NCI-H82 treated with DMSO at 0.1 percent for 48 hours (cell line): ENCODE measurements at regions not wholly inside any gene's neighbourhood (a gene's known extent, or its start where the extent isn't known, plus 50 kb on each side); places are given as distances from the start of the nearest gene placed in this dataset.
"Not testable (repeated sequence)": the region's sequence is repeated elsewhere in the genome, so short reads cannot be mapped to it uniquely, and the experiment has no call there.

Experiments used
- DNase-seq: peaks from one replicate; lab custom pipeline; 2025; ENCODE audit not compliant: unreplicated experiment; lab: John Stamatoyannopoulos, UW

DNA sequence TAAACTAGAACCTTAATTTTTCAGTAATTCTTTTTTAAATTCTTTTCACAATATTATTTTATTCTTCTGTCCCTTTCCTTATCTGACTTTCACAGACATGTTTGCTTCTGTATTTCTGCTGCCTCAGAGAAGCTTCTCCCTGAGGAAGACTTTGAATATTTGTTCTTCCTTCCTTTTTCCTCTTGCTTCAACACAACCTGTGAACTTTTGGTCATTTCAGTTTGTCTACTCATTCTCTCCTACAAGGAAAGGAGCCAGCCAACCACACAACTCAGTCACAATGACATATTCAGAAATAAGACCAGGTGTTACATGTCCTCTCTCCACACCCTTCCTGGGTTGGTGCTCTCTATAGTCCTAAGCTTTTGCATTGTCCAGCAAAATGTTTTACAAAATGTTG is 310.4 kb downstream of the TFAP2B start:
- no peak for DNase-seq

DNA sequence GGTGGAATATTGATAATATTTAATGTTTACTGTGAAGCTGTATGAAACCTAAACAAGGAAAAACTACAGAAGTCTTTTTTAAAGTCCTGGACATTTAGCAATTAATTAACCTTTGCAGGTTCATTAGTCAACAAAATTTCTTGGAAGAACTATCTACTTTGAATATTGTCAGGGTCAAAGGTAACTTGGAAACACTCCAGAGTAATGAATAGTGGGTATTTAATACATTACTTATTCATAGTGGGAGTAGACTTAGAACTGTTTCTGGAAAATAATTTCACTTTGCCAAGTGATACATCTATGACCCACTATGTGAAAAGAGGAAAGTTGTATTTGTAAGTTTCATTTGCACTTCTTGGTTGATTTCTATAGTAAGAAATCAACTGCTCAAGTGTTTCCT is 319.1 kb downstream of the TFAP2B start:
- no peak for DNase-seq

DNA sequence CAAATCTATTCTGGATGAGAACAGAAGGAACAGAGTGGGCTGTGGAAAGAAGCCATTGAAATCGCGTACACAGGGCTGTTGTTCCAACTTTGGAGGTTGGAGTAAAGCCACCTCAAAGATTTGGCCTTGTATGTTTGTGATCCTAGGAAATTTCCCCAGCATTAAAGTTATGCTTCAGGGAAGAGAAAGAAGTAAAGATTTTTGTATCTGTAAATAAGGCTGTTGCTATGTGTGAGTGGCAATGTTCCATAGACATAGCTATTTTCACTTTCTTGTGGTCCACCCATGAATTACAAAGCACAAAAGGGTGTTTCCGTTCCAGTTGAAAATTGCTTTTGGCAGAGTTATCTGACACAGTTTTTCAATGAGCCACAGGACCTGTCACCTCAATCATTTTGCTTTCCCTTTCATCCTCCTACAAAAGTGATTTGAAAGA is 321.3 kb downstream of the TFAP2B start:
- no peak for DNase-seq

DNA sequence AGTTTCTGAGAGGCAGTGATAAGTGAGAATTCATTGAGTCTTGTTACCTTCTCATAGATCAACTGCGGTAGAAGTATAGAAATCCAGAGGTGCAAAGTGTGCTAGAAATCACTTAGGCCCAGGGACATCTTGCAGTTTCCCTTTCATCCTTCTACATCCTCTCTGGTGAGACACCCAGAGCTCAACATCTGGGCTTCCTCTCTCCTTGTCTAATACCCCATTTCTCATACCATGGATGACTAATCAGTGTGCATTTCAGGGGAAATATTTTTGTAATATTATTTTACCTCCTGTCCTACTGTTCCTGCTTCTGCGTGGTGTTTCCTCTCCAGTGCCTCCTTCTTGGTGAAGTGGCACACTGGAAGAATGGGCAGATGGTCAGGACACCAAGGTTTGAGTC is 322.4 kb downstream of the TFAP2B start:
- DNase-seq = no peak

DNA sequence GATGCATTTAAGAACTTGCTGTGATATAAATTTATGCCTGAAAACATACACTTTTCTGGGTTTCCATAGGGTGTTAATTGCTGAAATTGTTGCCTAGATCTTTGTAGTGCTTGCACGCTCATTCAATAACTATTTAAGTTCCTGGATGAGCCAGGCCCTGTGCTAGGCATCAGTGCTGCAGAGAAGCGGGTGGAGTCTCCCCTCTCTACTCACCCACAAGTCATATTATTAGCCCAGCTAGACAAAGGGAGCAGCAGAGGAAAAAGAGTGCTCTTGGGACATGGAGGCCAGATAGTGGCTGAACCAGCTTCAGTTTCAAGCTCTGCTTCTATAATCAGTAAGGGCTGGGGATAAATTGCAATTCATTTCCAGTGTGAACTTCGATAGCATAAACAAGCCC is 329.1 kb downstream of the TFAP2B start:
- no peak for DNase-seq

DNA sequence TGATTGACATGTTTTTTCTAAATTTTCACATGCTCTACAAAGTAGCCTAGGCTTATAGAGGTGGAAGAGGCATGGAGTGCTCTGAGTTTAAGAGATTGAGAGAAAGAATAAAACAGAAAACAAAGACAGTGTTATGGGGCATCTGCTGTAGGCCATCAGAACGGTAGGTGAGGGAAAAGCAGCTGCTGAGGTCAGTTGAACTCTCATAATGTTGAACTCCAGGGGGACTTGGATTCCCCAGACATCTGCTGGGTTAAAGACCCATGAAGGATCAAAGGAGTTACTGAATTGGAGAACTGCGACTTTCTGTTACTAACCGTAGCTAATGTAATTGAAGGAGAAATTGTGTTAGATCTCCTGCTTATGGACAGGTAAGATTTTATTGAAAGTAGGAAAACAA is 333.9 kb downstream of the TFAP2B start:
- peak; percentile 36 for DNase-seq

DNA sequence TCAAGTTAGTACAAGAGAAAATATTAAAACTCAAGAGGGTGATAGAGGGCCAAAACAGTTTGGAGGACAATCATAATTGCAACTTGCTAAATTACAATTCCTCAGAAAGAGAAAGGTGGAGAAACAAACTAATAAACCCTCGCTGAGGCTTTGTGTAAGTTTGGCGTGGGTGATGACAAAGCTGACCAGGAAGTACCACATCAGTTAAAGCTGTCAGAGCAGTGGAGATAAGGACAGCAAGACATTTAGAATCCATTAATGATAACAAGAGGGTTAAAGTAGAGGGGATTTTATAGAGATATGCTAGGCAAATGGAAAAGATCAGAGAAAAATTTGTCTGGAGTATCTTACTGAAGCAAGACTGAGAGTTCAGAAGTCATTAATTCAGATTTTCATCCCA is 334.4 kb downstream of the TFAP2B start:
- no peak for DNase-seq

DNA sequence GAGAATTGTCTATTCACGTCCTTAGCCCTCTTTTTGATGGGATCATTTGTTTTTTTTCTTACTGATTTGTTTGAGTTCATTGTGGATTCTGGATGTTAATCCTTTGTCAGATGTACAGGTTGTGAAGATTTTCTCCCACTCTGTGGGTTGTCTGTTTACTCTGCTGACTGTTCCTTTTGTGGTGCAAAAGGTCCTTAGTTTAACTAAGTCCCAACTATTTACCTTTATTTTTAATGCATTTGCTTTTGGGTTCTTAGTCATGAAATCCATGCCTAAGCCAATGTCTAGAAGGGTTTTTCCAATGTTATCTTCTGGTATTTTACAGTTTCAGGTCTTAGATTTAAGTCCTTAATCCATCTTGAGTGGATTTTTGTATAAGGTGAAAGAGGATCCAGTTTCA is 336.3 kb downstream of the TFAP2B start:
- DNase-seq = peak; percentile 35

DNA sequence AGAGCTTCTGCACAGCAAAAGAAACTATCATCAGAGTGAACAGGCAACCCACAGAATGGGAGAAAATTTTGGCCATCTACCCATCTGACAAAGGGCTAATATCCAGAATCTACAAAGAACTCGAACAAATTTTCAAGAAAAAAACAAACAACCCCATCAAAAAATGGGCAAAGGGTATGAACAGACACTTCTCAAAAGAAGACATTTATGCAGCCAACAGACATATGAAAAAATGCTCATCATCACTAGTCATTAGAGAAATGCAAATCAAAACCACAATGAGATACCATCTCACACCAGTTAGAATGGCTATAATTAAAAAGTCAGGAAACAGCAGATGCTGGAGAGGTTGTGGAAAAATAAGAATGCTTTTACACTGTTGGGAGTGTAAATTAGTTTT is 340.6 kb downstream of the TFAP2B start:
- DNase-seq = not testable (repeated sequence)

DNA sequence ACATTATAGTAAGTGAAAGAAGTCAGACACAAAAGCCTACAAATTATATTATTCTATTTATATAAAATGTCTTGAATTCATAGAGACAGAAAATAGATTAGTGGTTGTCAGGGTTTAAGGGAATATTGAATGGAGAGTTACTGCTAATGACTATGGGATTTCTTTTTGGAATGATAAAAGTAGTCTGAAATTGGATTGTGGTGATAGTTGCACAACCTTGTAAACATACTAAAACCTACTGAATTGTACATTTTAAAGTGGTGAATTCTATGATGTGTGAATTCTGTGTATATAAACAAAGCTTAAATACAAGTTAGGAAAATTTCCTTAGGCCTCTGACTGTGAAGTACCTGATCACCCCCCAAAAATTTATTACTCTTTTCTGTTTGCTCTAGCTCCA is 343.1 kb downstream of the TFAP2B start:
- DNase-seq = no peak

DNA sequence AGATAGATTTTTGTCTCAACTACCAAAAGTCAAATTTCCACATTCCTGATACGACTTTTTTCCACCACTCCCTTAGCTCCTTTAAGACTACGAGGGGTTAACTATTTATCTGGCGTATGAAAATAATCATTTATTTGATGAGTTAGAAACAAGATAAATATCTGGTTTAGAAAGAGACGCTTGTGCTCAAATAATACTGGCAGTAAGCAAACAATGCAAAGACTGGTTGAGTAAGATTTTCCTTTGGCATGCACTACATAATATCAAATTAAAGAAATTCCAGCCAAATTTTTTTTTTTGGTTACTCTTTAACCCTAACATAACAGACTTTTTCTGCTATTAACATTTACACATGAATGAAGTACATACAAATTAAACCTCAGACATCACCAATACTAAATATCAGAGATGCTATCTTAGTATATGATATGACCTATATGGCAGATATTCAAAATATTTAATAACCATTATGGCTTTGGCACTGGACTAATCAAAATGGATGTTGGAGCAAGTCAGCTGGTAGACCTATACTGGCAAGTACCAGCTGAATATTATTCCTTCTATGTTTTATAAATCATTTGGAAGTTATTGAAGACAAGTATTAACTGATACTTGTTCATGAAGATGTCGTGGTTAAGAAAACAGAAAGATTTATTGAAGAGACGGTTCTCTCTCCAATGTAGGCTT is 345.3 kb downstream of the TFAP2B start:
- no peak for DNase-seq

DNA sequence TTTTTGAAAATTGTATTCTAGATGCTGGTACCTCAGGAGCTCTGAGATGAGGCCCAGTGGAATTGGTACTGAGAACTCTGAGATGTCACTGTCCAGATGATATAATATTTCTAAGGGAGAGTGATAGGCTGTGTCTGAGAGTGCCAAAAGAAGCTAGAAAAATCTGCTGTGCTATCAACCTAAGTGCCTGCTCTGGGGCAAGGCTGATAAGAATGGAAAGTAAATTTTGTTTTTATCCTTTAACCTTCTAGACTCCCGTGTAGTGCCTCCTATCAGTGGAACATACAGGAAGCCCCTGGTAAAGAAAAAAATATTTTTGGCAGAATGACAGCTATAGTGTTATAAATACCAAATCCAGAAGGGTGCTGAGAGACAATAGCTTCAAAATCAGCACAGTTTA is 348.2 kb downstream of the TFAP2B start:
- no peak for DNase-seq

DNA sequence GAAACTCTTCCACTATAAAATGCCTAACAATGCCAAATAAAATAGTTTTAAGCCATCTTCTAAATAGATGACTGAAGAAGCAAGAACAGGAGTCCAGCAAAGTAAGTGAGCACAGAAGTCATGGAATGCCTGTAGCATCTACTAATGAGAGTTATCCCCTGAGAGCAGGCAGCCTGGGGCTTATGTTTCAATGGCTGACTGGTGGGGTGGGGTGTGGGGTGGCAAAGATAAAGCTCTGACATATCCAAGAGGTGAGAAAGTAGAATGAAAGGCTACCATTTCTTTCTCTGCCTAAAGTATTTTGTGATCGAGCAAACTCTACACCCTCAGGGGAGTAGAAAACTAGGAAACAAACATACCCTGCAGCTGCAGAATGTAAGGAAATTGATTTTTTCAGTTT is 348.8 kb downstream of the TFAP2B start:
- DNase-seq = no peak

DNA sequence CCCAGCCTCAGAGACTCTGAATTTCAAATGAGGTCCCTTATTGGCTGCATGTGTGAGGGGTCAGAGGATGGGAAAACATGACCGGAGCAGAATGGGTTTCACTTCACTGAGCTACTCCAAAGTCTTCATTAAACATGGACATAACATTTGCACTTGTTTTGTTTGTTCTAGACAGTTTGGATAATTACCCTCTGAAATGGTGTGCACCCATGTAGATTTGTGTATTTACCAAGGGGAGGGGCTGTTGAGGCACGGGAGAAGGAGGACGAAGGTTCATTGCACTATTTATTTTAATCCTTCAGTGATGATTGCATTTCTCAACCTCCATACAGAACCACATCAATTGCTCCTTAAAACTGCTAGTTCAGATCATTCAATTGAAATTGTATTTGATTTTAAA is 364.2 kb downstream of the TFAP2B start:
- DNase-seq = no peak

DNA sequence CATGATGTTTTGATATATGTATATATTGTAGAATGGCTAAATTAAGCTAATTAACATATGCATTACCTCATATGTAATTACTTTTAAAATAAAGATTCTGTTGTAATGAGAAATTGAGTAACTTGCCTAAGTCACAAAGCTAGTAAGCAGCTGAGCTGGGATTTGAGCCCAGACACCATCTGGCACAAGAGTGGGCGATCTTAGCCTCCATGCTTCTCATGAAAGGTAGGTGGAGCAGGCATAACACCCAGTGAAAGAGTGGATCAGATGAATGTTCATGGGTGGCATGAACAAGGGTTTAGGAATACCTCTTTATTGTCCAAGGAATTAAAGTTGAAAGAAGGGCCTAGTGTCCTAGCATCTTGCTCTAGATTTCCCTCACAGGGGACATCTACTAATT is 365.4 kb downstream of the TFAP2B start:
- DNase-seq = peak; percentile 87

DNA sequence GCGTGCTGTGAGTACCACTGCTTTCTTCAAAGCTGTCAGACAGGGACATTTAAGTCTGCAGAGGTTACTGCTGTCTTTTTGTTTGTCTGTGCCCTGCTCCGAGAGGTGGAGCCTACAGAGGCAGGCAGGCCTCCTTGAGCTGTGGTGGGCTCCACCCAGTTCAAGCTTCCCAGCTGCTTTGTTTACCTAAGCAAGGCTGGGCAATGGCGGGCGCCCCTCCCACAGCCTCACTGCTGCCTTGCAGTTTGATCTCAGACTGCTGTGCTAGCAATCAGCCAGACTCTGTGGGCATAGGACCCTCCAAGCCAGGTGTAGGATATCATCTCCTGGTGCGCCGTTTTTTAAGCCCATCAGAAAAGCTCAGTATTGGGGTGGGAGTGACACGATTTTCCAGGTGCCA is 374.5 kb downstream of the TFAP2B start:
- not testable (repeated sequence) for DNase-seq

DNA sequence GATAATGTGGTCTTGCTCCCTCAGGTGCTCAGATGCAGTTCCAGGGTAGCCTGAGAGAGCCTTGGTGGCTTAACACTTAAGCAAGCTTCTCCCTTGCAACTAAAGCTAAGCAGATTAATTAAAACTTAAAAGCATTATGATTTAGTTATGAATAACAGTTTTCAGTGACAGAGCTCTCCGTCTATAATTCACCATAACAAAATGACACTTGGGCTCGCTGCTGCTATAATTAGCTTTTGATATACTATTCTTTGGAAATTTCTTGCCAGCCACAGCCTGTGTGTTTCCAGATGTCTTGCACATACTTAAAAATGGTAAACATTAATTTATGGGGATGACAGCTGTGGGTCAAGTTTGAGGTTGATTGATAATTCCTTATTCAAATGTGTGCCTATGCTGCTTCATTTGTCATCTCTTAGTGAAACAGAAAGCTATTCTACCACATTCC is 380.5 kb downstream of the TFAP2B start:
- no peak for DNase-seq

DNA sequence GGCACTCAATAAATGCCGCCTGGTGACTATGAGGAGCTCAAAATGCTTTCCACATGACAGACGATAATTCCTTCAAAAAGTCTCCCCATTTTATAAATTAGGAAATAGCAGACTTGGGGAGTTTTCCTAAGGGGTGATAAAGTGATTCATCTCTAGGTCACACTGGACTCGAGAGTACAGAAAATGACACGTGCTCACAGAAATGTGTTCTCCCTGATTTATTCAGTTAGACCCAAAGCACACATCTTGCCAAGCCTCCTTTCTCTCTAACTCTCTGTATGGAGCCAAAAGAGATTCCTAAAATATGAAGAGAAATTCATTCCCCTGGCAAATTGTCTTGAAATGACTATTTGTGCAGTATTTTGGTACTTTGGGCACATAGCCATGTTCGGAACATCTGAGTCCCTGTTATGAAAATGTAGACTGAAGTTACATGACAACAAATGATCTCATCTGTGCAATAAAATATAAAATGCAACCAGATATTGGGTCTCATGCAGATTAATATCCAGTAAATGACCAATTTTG is 381.1 kb downstream of the TFAP2B start:
- no peak for DNase-seq

DNA sequence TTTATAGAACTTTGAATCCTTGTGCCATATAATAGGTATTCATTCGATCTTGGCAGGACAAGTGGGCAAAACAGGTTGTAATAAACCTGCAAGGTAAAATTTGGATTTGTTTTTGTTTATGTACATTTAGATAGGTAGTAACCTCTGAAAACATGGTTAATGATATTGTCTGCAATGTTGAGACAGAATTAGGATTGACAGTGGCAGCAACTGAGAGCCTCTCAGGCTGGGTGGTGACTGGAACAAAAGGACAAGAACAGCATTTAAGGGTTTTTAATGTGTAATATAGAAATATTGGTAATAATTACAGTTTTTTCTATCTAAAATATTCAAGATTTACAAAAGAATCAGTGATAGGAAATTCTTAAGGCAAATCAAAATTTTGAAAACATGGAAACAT is 382.0 kb downstream of the TFAP2B start:
- DNase-seq = no peak

DNA sequence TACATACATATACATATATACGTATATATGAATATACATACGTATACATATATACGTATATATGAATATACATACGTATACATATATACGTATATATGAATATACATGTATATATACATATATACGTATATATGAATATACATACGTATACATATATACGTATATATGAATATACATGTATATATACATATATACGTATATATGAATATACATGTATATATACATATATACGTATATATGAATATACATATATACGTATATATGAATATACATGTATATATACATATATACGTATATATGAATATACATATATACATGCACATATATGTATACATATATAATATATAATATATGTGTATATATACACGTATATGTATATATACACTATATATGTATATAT is 384.0 kb downstream of the TFAP2B start:
- DNase-seq = not testable (repeated sequence)

DNA sequence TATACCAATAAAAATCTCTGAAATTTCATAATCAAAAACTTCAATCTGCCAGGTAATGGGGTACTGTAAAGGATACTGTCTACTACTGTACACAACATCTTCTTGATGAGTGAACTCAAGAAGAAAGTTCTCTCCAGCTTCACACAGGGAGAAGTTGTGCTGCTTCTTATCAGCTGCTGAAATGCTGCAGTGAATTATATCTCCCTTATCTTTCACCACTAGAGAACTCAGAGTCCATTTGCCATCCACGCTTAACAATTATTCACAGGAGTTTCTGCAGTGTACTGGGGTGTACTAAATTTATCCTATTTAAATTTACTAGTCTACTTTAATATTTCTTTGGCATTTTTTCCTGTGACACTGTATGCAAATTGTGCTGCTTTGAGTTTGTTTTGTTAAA is 384.8 kb downstream of the TFAP2B start:
- no peak for DNase-seq

DNA sequence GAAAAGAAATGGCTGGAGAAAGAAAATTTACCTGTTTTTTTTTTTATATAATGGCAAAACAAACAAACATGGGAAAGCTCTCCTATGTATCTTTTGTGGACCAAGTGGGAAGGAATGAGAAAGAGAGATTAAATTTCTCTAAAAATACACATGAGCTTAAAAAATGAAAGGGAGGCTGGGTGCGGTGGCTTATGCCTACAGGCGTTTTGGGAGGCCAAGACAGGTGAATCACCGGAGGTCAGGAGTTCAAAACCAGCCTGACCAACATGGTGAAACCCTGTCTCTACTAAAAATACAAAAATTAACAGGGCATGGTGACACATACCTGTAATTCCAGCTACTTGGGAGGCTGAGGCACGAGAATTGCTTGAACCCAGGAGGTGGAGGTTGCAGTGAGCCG is 388.0 kb downstream of the TFAP2B start:
- not testable (repeated sequence) for DNase-seq

DNA sequence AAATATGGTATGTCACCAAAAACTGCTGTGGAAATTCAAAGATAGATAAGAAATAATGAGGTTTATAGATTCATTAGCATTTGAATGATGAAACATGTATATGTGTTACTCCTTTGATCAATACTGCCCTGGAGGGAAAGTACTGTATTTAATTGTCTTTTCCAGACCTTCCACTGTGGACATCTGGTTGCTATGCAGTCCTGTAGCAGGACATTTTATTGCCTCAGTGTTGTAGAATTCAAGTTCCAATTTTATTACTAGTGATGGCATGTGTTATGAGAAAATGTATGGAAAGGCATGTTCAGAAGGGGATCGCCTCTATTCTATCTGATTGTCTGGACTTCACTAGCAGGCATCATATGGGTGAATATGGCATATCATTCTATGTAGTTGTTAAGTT is 391.0 kb downstream of the TFAP2B start:
- DNase-seq = no peak
